DMS53 (cell line): ENCODE measurements at regions not wholly inside any gene's neighbourhood (a gene's known extent, or its start where the extent isn't known, plus 50 kb on each side); places are given as distances from the start of the nearest gene placed in this dataset.

Source experiments
- DNase-seq: peaks from one replicate; lab custom pipeline; 2025; lab: John Stamatoyannopoulos, UW

DNA sequence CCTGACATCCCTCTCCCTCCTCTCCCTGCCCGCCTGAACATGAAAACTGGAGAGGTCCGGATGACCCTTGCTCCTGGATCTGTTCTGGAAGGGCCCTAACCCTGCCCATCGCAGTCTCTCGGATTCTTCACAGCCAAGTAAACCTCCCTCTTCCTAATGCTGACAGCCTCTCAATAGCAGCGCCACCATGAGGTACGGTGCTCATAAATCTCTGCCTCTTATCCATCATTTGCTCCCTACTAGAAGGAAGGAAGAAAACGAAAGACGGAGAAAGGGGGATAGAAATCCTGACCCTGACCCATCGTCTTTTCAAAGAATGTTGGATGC lies 257.9 kb downstream of the BCL11A start:
- DNase-seq: no peak

GRCh38 chr2:60294901-60295635 lies 258.4 kb downstream of the BCL11A start:
- no peak for DNase-seq

DNA sequence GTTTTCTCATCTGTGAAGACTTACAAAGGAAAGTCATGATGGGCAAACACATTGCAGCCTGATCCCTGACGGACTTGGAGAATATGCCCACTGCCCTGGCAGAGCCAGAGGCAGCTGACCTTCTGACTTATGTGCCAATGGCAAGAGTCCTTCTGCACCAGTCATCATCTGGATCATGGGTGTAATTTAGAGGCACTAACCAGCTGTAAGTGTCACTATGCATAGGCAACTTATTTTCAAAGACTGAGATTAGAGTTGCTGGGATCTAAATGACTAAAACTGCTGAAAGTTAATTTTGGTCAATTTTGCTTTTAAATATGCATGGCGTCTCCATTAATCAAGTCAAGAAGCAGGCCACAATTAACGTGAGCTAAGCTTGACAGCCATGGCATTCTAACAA lies 261.2 kb downstream of the BCL11A start:
- DNase-seq: no peak

DNA sequence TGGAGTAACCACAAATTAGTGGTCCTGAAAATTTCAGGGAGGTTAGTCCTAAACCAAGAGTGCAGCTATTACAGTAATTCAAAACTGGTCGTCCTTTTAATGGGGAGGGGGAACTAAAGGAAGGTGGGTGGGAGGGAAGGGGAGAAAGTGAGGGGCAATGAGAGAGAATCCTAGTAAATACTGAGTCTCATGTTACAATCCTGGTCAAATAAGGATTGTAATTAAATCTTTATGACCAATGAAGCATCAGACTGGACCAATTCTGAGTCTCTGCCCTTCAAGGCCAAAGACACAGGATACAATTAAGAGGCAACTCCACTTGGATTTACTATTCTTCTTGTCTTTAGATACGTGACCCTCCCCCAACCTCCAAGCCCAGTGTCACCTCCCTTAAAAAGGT lies 262.9 kb downstream of the BCL11A start:
- no peak for DNase-seq

- DNase-seq: no peak
These were observed 267.7 kb downstream of the BCL11A start for GRCh38 chr2:60285626-60286316.

DNA sequence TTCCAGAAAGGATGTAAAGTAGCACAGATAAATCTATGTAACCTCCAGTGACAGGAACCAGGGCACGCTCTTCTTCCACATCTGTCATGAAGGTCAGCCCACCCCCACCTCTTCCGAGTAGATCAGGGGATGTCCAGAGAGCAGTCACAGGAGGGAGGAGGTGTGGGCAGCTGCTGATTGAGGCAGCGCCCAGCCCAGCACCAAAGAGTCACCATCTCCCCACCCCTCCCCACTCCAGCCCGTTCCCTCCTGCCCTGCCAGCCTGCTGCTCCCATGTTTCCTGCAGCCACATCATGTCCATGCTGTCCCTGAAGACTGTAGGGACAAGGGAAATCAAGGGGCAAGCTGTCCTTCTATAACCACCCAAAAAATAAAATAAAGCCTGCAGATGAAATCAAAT lies 269.8 kb downstream of the BCL11A start:
- DNase-seq: no peak

DNA sequence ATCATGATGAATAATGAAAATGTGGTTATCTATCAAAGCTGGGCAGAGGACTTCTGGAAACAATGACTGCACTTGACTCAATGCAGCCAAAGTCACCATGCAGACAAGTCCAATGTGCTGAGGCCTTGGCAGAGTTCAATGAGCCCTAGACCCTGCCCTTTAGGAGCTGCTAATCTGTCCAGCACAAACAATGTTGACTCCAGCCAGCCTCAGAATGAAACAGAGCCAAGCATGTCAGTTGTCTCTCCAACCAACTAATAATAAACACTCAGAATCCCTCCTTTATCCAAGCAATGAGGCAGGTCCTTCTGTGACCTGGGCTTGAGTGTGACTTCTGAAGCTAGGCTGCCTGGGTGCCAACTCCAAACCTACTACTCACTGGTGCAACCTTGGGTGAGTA lies 270.6 kb downstream of the BCL11A start:
- no peak for DNase-seq

GRCh38 chr2:60281730-60282129 lies 271.7 kb downstream of the BCL11A start:
- no peak for DNase-seq

GRCh38 chr2:60280238-60280637 lies 273.2 kb downstream of the BCL11A start:
- DNase-seq: no peak

- no peak for DNase-seq
These were observed 274.5 kb downstream of the BCL11A start for GRCh38 chr2:60278906-60279305.

DNA sequence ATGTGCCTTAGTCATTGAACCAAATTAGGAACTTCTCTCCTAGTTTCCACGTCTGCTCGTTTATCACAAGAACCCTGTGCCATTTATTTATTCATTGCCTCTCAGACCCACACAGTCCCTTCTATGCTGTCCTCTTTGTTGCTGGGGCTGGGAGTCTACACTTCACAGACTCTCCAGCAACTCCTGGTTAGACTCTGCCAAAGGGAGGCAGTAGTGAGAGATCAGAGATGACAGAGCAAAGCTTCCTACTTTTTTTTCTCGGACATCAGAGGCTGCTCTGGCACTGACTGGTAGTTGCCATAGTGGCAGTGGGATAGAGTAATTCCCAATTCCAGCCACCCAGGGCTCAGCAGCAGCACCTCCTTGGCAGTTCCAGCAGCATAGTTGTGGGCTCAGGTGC lies 277.5 kb downstream of the BCL11A start:
- peak; percentile 6 for DNase-seq

DNA sequence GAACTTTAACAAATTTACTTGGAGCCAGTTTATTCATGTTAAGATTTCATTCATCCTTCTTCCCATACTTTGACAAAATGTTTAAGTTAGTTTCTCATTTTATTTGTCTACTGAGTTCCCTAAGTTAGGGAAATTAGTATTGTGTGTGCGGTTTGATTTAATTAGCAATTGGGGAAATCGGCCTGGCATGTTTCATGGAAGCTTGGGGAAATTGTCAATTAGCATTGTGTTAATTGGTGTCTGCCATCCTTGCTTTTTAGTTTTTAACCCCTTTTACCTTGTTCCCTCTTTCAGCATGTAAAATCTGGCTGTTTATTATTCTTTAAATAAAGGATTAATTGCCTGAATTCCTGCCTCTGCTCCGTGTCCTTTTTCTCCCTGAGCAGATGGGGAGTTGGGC lies 279.6 kb downstream of the BCL11A start:
- no peak for DNase-seq

DNA sequence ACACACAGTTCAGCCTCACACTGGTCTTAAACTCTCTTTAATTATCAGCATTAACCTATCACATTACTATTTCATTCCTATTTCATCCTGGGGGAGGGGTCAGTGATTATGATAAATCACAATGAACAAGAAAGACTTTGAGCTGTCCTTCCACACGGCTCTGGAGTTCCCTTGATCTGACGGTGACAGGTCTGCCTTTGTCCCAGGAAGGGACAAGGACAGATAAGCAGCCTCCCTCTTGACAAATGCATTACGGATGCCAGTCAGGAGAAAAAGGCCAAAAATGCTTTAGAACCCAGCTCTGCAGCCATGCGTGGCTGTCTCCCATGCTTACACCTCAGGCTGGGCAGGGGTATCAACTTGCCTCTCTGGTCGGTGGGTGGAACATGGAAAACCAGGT lies 281.7 kb downstream of the BCL11A start:
- no peak for DNase-seq

- DNase-seq: no peak
These were observed 282.3 kb downstream of the BCL11A start for GRCh38 chr2:60271131-60271530.

DNA sequence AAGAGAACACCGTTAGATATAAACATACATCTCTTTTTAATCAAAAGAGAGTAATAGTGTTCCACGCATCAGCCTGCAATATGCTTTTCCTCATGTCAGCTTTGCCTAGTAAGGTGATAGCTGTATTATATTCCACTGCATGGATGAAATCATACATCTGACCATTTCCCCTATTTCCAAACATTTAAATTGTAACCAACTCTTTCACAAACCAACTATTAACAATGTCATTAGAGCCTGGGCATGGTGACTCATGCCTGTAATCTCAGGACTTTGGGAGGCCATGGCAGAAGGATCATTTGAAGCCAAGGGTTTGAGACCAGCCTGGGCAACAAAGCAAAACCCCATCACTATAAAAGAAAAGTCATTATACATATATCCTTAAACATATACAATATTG lies 284.8 kb downstream of the BCL11A start:
- DNase-seq: no peak

- DNase-seq: no peak
These were observed 285.4 kb downstream of the BCL11A start for GRCh38 chr2:60268032-60268431.

DNA sequence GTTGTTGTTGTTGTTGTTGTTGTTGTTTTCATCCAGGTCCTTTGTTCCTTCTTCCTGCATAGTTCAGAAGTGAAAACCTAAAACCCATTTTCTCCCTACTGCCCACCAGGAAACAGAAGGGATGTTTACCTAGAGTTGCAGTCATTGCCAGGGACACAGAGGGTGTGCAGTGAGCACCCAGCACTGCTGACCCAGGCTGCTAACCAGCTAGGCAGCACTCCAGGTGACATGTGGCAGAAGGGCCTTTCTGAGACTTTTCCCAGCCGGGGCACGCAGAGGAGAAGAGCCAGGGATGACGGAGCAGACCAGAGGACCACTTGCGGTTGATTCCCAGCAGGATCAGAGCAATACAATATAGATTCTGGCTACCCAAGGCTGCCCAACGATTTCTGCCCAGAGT lies 286.3 kb downstream of the BCL11A start:
- peak; percentile 15 for DNase-seq

GRCh38 chr2:60262178-60262577 lies 291.3 kb downstream of the BCL11A start:
- DNase-seq: no peak

DNA sequence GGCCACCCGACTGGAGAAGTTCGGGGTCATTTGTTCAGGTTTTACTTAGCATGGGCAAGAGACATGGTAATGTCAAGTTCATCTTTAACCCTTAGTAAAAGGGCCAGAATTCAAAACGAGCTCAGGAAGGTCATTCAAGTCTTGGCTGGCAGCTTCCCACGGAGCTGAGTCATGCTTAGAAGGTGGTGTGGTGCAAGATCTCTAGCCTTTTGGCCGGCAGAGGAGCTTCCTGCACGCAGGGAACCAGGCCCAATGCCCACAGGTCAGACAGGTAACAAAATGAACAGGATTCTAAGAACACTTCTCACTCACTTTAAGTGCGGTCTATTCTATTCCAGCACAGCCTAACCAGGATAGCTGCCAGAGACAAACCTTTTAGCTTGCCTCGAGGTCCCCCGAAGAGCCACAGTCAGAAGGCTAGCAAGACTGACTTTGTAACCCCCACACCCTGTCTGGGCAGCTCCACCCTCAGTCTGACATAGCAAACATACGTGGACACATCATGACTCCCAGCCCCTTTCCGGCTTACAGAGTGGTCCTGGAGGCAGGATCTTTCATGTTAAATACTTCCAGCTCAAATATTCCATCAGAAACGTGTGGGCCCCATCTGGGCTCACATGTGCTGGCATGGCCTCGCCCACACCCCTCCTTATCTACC lies 292.7 kb downstream of the BCL11A start:
- DNase-seq: peak; percentile 9

DNA sequence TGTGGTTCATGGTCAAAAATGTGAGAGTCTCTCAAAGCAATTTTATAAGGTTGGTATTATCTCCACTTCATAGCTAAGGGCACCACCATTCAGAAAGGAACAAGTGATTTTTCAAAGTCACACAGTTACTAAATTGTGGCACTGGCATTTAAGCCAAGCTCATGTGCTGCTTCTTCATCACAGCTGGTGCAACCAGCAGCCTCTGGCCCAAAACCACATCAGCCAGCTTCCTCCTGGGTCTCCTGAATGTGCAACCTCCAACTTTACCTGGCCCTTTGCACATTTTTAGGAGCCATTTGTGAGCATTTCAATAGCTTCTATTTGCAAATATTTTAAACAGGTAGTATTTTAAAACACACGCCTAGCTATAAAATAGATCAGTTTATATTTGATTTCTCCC lies 293.7 kb downstream of the BCL11A start:
- DNase-seq: no peak

GRCh38 chr2:60252581-60253150 lies 300.8 kb downstream of the BCL11A start:
- DNase-seq: no peak

DNA sequence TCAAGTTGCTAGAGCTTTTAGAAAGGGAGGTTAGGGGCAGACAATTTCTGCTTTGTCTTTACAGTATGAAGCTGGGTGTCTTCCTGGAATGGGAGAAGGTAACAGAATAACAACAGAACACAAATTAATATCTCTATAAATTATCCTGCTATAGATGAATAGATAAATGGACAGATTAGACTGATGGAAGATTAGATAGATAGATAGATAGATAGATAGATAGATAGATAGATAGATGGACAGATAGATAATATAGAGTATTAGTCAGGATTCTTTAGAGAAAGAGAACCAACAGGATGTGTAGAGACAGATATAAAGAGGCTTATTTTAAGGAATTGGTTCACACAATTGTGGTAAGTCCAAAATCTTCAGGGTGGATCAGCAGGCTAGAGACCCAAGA lies 302.2 kb downstream of the BCL11A start:
- DNase-seq: no peak

- DNase-seq: no peak
These were observed 303.6 kb downstream of the BCL11A start for GRCh38 chr2:60249879-60250278.
